NCI-H1436 treated with DMSO at 0.1 percent for 48 hours (cell line): ENCODE measurements at regions not wholly inside any gene's neighbourhood (a gene's known extent, or its start where the extent isn't known, plus 50 kb on each side); places are given as distances from the start of the nearest gene placed in this dataset.

ENCODE experiments used
- DNase-seq: peaks from one replicate; lab custom pipeline; 2025; lab: John Stamatoyannopoulos, UW

DNA sequence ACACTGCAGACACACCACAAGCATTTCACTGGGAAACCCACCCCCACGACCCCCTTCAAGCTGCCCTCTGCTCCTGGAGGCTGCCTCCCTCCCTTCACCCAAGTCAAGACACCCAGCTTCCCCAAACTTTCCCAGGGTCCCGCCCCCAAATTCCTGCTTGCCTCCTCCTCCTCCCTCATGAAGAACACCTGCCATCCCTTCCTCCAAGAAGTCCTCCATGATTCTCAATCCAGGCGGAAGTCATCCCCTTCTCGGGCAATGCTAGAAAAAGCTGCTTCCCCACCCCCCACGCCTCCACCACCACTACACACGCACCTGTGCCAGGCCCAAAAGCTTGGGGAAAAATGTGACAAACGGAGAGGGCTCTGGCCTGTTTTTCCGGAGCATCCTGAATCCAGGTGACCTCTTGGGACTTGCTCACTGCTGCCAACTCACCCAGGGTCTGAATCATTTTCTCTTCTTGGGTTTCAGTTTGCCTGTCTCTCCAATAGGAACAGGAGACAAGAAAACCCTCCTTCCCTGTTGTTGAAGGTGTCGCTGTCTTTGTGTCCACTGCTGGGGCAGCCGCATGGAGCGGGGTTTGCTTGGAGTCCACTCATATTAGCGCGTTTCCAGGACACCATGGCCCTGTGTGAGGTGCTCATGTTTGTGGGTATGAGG is 101.0 kb upstream of the CASZ1 start:
- DNase-seq, result no peak

DNA sequence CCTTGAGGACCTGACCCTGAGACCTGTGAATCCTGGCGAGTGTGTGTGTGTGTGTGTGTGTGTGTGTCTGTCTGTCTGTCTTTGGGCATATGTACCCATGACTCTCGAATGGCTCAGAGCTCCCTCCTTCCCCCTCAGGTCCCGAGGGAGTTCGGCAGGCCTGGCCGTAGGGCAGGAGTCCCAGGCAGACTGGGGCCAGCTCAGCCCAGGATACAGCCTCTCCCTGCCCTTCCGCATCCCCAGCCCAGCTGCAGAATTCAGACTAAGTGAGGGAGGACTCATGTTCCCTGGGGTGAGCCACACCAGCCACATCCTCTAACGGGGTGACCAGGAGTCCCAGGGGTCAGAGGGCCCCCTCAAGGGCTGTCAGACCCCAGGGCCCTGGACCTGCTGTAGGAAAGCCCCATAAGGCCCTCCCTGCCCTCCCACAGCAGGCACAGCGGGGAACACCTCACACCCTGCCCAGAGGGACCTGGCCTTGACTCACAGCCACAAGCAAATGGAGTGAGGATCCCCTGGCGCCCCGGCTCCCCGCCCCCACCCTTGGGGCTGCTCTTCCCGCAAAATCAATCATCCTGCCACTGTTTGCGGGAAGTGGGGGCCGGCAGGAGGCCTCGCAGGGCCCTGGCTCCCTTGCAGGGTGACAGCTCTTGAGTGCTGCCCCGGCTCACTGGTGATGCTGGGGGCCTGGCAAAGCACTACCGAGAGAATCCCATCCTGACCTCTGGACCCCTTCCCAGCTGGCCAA is 101.7 kb upstream of the CASZ1 start:
- no peak for DNase-seq

DNA sequence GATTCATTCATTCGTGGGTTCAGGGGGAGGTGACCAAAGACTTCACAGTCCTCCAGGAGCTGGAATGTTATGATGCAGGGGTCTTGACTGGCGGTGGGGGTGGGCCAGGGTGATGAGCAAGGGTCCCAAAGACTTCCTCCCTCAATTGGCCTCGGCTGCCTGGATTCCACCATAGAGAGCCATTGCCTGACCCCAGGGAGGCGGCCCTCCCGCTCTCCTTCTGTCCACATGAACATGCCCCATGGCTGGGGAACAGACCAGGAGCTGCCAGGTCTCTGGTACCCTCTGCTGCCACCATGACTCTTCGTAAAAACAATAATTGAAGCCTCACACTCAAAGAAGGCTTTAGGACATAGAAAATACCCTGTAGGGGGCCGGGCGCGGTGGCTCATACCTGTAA is 102.5 kb upstream of the CASZ1 start:
- no peak for DNase-seq

DNA sequence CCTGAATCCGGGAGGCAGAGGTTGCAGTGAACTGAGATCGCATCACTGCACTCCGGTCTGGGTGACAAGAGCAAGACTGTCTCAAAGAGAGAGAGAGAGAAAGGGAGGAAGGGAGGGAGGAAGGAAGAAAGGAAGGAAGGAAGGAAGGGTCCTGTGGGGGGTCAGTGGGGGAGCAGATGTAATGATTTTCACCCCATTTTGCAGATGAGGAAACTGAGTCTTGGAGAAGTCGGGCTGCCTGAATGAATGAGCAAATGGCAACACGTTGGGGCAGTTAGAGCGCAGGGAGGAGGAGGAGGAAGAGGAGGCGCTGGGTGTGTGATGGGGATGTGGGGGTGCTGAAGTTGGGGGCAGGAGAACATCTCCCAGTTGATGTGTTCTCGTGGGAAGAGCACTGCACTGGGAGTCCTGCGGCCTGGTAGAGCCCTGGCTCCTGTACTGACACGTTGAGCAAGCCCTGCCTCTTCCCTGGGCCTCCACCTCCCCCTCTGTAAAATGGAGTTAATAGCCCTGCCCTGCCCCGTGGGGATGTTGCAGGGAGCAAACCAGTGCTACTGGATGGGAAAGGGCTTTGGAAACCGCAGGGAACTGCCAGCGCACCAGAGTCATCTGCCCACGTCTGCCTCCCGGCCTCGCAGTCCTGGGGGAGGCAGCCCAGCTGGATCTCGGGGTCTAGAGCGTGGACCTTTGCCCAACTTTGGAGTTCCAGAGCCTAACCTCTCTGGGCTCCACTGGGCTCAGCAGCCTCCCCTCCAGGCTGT is 103.2 kb upstream of the CASZ1 start:
- no peak for DNase-seq

DNA sequence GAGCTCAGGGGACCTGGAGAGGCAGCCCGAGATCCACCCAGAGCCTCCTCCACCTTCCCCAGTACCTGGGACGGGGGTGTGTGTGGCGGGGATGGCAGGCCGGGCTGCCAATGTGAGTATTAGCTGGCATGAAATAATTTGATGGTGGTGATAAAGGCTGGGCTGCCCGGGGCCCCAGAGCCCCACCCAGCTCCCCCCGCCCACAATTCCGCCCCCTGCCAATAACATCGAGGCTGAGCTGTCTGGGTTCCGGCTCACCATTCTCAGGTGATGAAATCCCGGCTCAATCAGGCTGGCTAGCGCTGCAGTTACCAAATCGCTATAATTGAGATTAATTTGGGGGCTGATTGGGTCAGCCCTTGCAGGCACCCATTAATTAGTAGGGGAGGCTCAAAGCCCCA is 103.8 kb upstream of the CASZ1 start:
- no peak for DNase-seq

DNA sequence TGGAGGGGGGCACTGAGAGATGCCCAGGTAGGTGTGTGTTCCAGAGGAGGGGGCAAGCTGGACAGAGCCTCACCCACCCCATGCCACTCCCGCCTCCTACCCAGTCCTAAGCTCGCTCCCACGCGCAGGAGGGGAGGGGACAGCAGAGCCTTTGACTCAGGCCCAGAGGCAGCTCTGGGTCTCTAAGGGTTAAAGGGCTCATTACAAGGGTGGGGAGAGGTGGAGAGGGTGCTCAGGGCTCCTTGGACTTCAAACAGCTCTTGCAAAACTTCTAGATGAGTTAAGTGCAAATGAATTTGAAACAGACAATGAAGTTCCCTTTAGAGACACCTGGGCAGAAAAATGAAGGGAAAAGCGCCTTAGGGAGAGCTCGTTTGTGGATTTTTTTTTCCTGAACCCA is 104.2 kb upstream of the CASZ1 start:
- no peak for DNase-seq

DNA sequence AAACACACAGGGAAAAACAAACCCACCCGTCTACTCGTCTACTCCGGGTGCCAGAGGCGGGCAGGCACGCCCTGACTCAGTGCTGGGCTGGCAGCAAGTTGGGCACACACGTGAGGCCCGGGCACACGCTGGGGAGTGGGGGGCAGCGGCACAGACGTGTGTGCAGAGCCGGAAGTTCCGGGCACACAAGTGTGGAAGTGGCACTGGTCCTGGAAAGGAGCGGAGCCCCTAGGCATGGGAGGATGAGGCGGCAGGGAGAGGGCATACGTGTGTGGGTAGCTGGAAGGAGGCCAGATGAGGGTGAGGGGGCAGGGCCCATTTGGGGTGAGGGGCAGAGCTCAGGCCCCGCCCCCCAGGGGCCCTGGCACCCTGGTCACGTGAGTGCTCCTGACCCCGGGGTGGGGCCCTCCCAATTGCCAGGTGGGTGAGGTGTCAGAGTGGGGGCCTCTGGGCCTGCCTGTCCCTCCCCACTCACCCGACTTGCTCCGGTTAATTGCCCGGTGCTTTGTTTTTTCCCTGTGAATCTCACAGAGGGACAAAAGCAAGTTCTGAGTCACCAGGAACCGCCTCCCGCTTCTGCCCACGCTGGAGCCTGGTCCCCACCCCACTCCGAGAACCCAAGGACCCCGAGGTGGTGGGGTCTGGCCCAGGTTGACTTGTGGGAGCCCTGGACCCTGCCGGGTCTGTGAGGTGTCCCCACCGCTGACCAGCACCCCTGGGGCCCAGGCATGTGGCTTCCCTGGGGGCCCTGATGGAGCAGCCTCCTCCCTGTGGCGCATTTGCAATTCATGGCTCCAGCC is 104.8 kb upstream of the CASZ1 start:
- no peak for DNase-seq

DNA sequence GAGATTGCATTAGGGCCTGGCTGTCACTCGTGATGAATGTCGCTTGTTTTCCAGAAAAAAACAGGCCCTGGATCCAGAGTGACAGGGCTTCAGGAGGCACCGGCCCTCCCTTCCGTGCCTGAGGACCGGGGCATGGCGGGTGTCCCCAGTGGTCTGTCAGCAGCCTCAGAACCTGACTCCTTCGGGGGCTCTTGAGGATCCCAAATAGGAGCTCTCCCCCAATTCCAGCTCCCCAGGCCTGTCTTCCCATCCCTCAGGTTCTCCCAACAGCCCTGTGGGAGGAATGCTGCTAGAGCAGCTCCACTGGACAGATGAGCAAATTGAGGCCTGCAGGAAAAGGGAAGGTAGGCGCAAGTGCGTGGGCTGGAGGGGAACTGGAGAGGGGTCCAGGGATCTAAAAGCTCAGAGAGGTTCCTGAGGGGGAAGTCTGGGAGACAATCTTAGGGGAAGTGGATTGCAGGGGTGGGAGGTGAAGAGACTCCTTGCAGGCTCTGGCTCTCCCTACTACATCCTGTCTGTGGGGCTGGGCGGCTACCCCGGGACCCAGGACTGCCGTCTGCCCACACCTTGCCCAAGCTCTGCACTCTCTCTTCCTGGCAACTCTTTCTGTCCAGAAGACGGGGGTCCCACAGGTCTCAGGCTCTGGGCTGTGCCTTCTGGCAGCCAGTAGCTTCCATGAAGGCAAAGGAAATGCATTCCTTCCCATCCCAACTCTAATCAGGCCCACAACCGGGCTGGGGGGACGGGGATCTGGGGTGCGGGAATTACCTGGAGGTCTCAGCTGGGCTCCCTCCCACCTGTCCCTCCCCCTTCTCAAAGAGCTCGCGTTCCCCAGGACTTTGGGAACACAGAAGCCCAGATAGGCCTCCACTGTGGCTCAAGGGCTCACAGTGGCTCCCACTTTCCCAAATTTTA is 105.7 kb upstream of the CASZ1 start:
- no peak for DNase-seq

DNA sequence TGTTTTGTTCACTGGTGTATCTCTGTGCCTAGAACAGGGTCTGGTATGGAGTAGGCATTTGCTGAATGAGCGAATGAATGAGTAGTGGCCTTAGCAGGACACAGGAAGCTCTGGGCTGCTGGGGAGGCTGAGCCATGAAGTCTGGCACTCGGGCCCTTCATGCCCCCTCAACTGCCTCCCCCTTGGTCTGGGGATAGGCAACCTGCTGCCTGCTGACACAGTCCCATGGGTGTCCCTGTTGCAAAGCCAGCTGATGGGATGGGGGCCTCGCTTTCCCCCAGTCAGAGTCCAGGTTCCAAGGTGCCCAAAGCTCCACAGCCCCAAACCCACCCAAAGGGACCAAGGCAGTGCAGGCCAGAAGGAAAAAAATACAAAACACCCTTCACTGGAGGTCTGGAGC is 107.0 kb upstream of the CASZ1 start:
- DNase-seq, result no peak

DNA sequence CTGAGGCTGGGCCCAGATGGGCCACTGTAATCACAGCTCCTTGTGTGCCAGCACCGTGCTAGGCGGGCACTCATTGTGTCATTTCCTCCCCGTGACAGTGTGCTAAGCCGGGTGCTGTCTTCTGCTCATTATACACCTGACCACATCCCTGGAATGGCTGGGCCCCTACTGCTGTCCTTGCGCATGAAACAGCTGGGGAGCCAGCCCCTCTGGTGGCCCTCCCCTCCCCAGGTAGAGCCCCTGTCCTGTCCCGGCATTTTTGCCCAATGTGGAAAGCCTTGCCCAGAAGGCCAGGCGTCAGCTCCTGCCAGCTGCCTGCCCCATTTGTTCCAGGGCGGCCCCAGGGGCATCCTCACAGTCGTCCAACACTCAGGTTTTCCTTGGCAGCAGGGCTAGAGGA is 107.4 kb upstream of the CASZ1 start:
- no peak for DNase-seq

DNA sequence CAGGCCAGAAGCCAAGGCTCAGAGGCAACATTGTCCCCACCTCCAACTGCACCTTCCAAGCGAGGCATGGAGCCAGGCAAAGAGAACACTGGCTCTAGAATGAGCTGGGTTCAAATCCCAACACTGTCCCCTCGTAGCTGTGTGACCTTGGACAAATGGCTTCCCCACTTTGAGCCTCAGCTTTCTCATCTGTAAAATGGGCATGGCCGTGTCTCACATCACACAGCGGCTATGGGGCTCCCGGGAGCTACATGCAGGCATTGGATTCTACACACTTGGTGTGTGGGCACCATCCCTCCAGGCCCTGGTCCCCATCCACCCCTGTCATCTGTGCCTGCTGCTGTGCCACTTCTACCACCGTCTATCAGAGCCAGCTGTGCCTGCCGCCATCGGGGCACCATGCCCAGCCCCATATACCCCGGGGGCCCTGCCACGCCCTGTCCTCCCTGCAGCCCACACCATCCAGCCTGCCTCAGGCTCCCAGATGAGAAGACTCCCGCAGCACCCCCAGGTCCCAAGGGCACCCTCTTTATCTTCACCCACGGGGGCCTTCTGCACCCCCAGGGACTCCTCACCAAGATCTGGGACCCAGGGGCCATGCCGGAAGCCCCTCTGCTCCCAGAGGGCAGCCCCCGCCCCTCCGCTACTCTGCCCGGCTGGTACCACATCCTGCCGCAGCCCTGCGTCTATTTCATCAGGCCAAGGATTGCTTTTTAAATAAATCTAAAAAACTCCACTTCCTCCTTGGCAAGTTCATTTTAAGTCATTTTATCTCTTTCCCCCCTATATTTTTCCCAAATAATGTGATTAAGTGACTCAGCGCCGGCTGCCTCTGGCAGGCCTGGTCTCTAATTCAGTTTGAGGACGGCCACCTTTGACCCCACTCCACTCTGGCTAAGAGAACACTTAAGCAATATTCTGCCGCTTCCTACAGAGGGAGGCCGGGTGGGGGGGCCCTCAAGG is 107.8 kb upstream of the TARDBP start:
- no peak for DNase-seq

DNA sequence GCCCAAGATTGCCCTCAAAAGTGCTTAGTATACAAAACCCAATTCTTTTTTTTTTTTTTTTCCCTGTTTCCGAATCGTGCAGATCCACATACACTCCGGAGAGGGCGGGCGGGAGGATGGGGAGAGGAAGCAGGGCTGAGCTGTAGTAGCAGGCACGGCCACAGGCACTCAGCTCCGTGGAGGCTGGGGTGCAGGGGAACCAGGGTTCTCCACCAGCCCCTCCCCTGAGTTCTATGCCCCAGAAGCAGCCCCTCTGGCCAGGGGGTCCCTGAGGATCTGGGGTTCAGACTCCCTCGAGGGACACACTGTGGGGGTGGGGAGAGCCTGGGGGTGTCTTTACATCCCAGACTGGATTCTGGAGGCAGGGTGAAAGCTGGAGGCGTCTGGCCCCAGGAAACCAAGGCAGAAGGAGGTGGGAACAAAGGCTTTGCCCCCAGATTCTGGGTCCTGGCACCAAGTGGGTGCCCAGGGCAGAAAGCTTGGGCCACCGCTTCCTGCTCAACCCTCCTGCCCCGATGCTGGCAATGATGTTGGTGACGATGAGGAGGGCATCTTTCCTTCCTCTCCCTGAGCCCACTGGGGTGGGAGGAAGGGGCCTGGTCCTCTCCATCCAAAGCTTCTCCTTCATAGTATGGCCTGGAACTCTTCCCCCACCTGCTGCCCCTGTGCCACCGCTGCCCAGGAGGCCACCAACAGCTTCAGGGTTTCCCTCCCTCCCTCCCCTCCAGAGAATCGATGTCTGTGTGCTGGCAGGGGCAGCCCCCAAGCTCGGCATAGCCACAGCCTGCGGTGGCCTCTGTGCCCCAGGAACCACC is 106.4 kb upstream of the TARDBP start:
- DNase-seq, result no peak

DNA sequence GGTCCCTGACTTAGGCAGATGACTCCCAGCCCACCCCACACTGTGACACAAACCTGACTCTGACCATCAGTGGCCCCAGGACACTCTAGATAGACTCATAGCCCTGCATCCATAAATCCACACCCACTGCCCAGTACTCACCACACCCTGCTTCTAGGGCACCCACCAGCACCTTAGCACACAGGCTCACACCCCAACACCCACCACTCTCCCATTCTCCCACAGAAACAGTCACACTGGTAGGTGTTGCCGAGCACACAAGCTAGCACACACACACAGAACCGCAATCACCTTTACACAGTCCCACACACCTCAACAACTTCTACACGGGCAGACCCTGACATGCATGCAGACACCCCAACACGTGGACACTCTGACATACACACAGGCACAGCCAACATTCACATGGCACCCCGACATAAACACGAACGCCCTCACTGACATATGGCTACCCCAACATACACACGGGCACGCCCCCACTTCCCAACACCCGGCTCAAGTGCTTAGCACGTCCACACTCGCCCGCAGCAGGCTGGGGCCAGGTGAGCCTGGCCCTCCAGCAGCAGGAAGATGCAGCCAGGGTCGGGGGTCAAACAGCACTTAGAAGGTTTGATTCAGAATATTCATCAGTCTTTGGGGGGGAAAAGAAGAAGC is 105.5 kb upstream of the TARDBP start:
- no peak for DNase-seq

DNA sequence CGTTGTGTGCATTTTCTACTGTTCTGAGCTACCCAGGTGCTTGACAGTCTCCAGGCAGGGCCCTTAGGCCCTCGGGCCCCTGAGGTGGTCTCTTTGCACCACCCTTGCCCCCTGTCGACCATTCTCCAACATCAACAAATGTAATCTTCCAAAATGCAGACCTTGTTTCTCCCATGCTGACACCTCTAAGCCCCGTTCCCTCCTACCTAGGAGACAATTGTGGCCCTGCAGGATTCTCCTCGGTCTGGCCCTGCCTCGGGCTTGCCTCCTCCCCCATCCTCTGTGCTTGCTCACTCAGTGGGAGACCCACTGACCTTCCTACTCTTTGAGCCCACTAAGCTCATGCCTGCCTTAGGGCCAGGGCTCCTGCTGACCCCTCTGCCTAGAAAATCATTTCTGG is 104.2 kb upstream of the TARDBP start:
- DNase-seq, result no peak

DNA sequence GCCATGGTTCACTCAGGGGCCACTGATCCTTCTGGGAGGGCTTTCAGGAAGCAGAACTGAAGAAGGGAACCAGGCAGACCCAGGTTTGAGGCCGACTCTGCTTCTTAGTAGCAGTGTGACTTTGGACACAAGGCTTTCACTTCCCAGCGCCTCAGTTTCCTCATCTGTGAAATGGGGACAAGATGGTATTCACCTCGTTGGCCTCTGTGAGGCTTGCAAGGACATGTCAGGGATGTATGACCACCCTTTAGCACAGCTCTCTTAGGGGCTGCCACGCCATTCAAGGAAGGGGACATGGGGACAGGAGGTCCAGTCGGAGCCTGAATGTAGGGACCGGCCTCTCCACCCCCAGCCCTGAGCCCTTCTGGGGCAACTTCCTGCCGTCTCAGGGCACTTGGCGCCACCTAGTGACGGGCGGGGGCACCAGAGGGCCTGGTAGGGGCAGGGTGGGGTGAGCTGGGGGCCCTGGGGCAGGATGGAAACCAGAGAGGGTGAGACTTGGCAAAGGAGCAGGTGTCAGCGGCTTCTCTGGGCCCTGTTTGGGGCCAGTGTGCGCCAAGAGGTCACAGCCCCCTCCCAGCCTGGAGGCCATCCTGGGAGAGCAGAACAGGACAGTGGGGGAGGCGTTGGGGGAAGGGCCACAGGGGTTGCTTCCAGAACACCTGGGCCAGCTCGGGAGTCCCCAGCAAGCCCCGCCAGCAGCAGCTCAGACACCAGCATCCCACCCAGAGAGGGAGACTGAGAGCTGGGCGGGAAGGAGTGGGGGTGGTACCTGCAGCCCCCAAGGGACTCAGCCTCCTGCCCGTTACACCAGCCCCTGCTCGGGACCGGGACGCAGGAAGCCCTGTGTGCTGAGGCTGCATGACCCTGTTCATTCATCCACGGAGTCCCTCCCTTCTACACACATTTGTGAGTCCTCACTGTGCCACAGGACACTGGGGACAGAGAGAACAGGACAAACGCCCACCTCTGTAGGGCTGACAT is 102.5 kb upstream of the TARDBP start:
- DNase-seq, result no peak

DNA sequence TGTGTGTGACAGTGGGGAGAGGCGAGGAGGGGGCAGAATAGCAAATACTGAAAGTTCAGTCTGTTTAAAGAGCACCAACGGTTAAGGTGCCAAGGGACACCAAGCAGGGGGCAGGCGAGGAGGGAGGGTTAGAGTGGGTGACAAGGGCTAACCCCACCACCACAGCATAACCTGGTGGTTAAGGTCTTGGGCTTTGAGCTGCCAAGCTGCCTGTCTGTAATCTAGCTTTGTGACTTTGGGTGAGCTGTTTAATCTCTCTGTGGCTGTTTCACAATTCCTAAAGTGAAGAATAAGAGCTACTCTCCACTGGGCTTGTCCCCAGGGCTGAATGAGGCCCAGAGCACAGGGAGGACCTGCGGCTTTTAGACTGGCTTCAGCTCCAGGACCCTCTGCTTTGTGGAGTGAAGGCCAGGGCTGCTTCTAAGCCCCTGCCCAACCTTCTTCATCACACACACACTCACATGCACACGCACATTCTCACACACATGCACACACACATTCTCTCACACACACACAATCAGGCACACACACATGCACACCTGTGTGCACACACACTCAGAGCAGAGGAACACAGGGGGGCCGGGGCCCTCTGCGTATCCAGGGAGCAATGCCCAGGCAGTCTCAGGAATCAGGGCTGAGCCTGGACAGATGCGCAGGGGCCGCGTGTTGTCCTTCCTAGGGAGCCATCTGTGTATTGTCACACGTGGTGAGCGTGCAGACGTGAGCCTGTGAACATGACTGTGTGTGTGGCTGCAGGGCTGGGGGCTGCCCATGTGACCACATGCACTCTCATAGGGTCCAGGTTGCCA is 101.6 kb upstream of the TARDBP start:
- no peak for DNase-seq
